Neural crest cell (in vitro differentiated cells): ENCODE measurements at regions not wholly inside any gene's neighbourhood (a gene's known extent, or its start where the extent isn't known, plus 50 kb on each side); places are given as distances from the start of the nearest gene placed in this dataset.

ENCODE experiments used
- DNase-seq: peaks from one replicate; pipeline ENCODE4 v3.0.0; 2021; ENCODE audit warnings: low read depth, mixed read lengths, low spot score
- H3K27ac Mint-ChIP-seq: one replicate; pipeline ENCODE4 v1.8.0; 2021; ENCODE audit warnings: mild to moderate bottlenecking, mixed read lengths; ENCODE audit not compliant: unreplicated experiment
- H3K27me3 Mint-ChIP-seq: 2 replicates; pipeline ENCODE4 v1.8.0; 2021; ENCODE audit warnings: low read depth, mild to moderate bottlenecking, mixed read lengths
- H3K36me3 Mint-ChIP-seq: 2 replicates; pipeline ENCODE4 v1.8.0; 2021; ENCODE audit warnings: low read depth, mild to moderate bottlenecking, mixed read lengths
- H3K4me1 Mint-ChIP-seq: 2 replicates; pipeline ENCODE4 v1.8.0; 2021; ENCODE audit warnings: mixed read lengths
- H3K4me3 Mint-ChIP-seq: one replicate; pipeline ENCODE4 v1.8.0; 2021; ENCODE audit warnings: mild to moderate bottlenecking, mixed read lengths
- H3K9me3 Mint-ChIP-seq: 2 replicates; pipeline ENCODE4 v1.8.0; 2021; ENCODE audit warnings: mixed read lengths
- CTCF ChIP-seq: fragments of 200-600 bp; sonication (generic); conservative IDR thresholded peaks from 2 replicates; pipeline ENCODE4 v1.5.0; 2021; ENCODE audit warnings: antibody characterized with exemption, mild to moderate bottlenecking

DNA sequence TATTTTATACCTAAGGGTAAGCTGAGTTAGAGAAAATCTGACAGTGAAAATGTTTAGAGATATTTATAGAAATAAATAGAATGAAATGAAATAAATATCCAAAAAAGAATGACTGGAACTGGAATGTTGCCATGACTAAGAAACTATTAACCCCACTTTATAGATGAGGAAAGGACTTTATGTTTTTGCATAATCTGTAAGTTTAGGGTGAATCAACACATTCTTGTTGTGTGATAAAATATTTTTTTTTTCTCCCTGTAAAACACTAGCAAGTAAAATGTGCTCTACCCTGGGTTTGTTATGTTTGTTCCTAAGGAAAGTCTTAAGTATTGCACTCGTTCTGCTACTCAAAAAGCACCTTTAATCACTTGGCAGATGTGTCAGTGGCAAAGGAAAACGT is 83.8 kb upstream of the KL start:
- peaks cover 6% of the 10 kb centered on the region for H3K9me3 Mint-ChIP-seq
- no peak for DNase-seq
- no peaks in the 10 kb centered on the region for H3K27me3 Mint-ChIP-seq
- no peaks in the 10 kb centered on the region for H3K4me1 Mint-ChIP-seq
- H3K36me3 Mint-ChIP-seq: peaks cover 3% of the 10 kb centered on the region
- H3K27ac Mint-ChIP-seq: no peak overlapping the region
- TF ChIP-seq CTCF: no peak
- no peak overlapping the region for H3K4me3 Mint-ChIP-seq

- Mint-ChIP-seq H3K27ac (no peak overlapping the region), H3K9me3 (no peaks in the 10 kb centered on the region), H3K27me3 (no peaks in the 10 kb centered on the region), H3K4me3 (no peak overlapping the region), H3K4me1 (no peaks in the 10 kb centered on the region), H3K36me3 (no peaks in the 10 kb centered on the region)
- TF ChIP-seq CTCF: no peak
- DNase-seq: no peak
Measured at GRCh38 chr13:32936716-32937115, 79.5 kb upstream of the KL start.

DNA sequence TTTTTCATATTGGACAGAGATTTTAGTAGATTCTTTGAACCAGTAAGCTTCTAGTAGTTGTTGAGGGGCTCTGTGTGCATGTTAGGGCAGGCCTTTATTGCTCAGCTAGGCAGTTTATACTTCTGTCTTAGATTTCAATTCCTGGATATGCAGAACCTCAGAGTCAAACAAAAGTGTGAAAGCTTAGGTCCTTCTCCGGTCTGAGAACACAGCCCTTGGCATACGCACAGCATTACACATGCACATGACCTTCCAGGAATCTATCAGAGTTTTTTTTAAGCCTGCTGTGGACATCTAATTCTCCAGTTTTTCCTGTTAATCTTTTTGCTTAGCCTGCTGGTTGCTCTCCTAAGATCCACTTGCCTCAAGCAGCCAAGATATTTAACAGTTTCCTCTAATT is 77.9 kb upstream of the KL start:
- H3K27ac Mint-ChIP-seq: no peak overlapping the region
- H3K4me1 Mint-ChIP-seq: no peaks in the 10 kb centered on the region
- peaks cover 3% of the 10 kb centered on the region for H3K9me3 Mint-ChIP-seq
- DNase-seq: no peak
- H3K4me3 Mint-ChIP-seq: no peak overlapping the region
- no peaks in the 10 kb centered on the region for H3K27me3 Mint-ChIP-seq
- no peak for TF ChIP-seq CTCF
- no peaks in the 10 kb centered on the region for H3K36me3 Mint-ChIP-seq

DNA sequence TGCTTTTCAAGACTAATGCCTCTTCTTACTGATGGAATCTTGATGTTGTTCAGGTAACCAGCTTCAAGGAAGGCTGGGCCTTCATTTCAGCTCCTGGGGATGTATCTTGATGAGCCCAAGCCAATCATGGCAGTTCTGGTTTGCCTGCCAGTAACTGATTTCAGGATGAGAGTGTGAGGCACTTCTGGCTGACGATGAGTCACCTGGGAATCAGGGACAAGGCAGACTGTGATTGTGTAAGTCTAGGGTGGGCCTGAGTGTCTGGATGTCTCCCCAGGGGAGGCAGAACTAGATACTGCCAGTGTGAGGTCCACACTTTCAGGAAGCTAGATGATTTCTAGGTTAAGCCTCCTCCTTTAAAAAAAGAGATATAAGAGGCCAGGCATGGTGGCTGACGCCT is 77.3 kb upstream of the KL start:
- Mint-ChIP-seq H3K9me3 (peaks cover 3% of the 10 kb centered on the region), H3K4me3 (no peak overlapping the region), H3K27me3 (no peaks in the 10 kb centered on the region), H3K36me3 (no peaks in the 10 kb centered on the region), H3K4me1 (no peaks in the 10 kb centered on the region), H3K27ac (no peak overlapping the region)
- no peak for TF ChIP-seq CTCF
- no peak for DNase-seq

- Mint-ChIP-seq H3K27me3 (no peaks in the 10 kb centered on the region), H3K36me3 (peaks cover 1% of the 10 kb centered on the region), H3K4me3 (no peak overlapping the region), H3K9me3 (peaks cover 5% of the 10 kb centered on the region), H3K4me1 (no peaks in the 10 kb centered on the region), H3K27ac (no peak overlapping the region)
- no peak for DNase-seq
- no peak for TF ChIP-seq CTCF
Measured at GRCh38 chr13:32940601-32941000, 75.6 kb upstream of the KL start.

DNA sequence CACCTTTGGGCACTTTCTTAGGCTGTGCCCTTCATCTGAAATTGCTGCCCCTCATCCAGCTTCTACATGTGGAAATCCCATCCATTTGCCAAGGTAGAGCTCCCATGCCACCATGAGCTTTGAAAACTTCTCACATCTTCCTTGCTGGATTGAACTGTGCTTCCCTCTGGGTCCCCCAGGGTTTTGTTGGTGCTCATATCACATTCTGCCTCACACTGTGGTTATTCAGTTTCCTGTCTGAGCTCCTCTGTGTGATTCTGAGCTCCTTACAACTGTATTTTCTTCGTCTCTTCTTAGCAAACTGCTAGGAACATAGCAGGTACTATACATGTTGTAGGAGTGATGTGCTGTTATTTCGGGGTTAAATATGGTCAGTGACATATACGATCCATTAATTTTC is 74.9 kb upstream of the KL start:
- peaks cover 2% of the 10 kb centered on the region for H3K36me3 Mint-ChIP-seq
- no peak overlapping the region for H3K27ac Mint-ChIP-seq
- no peak for TF ChIP-seq CTCF
- H3K9me3 Mint-ChIP-seq: peaks cover 10% of the 10 kb centered on the region
- no peaks in the 10 kb centered on the region for H3K27me3 Mint-ChIP-seq
- DNase-seq: no peak
- no peaks in the 10 kb centered on the region for H3K4me1 Mint-ChIP-seq
- H3K4me3 Mint-ChIP-seq: no peak overlapping the region
